ELR (cell line): ENCODE measurements at regions not wholly inside any gene's neighbourhood (a gene's known extent, or its start where the extent isn't known, plus 50 kb on each side); places are given as distances from the start of the nearest gene placed in this dataset.
A peak's percentile ranks its signal among the peaks of the same experiment; 100 is the strongest.
"Not testable (repeated sequence)": the region's sequence is repeated elsewhere in the genome, so short reads cannot be mapped to it uniquely, and the experiment has no call there.

Experiments
- DNase-seq: peaks from one replicate; pipeline ENCODE4 v3.0.0-alpha.2; 2015; ENCODE audit warnings: low read depth

GRCh38 chr1:47594627-47595026 is 156.8 kb downstream of the FOXD2 start:
- DNase-seq, result no peak

DNA sequence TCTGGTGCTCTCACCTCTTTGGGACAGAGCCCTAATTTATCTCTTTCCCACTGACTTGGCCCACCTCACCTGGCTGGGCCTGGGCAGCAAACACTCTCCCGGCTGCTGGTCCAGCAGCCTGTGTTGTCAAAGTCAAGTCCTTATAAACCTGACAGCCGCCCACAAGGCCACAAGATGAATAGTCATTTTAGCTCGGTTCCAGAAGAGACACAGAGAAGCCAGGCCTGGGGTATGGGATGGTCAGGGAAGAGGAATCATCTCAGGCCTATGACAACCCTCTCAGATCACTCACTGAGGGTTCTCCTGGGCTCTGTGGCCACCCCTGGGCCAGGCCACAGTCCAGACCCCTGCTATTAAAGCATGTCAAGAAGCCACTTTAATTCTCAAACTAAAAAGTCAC is 158.5 kb downstream of the FOXD2 start:
- DNase-seq, result no peak

DNA sequence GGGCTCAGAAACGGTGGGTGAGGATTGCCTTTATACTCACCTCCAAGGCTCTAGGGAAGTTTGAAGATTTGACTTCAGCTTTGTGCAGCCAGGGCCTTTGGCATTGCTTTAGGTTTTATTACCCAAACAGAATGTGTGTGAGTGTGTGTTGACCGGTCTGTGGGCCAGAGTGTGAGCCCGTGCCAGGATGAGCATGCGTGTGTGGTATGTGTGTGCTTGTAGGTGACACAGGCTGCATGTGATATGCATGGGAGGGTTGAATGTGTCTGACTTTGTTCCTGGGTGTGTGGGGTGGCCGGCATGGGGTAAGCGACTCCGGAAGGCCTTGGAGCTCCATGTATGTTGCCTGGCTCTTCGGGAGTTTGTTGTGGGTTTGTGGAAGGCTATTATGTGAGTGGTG is 160.5 kb downstream of the FOXD2 start:
- DNase-seq, result no peak

- DNase-seq, result no peak
Observed at GRCh38 chr1:47599777-47600176, 161.9 kb downstream of the FOXD2 start.

DNA sequence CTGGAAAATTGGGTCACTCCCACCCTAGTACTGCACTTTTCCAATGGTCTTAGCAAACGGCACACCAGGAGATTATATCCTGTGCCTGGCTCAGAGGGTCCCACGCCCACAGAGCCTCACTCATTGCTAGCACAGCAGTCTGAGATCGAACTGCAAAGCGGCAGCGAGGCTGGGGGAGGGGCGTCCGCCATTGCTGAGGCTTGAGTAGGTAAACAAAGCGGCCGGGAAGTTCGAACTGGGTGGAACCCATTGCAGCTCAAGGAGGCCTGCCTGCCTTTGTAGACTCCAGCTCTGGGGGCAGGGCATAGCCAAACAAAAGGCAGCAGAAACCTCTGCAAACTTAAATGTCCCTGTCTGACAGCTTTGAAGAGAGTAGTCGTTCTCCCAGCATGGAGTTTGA is 164.6 kb downstream of the FOXD2 start:
- not testable (repeated sequence) for DNase-seq

- DNase-seq, result not testable (repeated sequence)
Observed at GRCh38 chr1:47604869-47605268, 167.0 kb downstream of the FOXD2 start.

GRCh38 chr1:47608296-47608875 is 170.5 kb downstream of the FOXD2 start:
- DNase-seq, result no peak

DNA sequence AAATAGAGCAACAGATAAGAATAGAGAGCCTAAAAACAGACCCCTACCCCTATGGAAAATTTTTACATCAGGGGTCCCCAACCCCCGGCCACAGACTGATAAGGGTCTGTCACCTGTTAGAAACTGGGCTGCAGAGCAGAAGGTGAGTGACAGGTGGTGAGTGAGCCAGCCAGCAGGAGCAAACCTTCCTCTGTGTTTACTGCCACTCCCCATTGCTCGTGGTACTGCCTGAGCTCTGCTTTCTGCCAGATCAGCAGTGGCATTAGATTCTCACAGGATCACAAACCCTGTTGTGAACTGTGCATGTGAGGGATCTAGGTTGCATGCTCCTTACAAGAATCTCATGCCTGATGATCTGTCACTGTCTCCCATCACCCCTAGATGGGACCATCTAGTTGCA is 174.1 kb downstream of the FOXD2 start:
- DNase-seq, result no peak

DNA sequence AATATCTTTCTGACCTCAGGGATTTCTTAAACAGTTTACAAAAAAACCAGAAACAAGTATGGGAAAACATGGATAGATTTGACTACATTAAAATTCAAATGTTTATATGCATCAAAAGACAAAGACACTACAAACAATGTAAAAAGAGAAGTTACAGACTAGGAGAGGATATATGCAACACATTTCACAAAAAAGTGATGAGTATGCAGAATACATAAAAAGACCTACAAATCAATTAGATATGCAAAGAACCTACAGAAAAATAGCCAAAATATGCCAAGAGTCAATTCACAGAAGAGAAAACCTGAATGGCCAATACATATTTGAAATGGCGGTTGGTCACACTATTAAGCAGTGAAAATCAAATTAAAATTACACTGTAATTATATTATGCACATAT is 175.0 kb downstream of the FOXD2 start:
- no peak for DNase-seq

DNA sequence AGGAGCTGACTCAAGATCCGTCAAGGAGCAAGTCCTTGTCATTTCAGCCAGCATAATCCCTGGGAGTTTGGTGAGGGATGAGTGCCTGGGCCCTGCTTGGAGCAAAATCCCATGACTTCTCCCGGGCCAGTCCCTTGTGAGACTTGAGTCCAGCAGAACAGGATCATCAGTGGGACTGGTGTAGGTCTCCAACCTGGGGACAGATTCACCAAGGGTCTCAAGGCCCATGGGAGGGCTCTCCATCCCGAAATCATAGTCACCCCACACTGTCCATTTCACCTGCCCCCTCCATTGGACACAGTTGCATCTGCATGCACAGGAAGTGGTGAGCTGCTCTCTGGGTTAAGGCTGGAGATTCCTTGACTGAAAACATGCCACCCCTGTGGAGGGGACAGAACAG is 178.2 kb downstream of the FOXD2 start:
- no peak for DNase-seq

DNA sequence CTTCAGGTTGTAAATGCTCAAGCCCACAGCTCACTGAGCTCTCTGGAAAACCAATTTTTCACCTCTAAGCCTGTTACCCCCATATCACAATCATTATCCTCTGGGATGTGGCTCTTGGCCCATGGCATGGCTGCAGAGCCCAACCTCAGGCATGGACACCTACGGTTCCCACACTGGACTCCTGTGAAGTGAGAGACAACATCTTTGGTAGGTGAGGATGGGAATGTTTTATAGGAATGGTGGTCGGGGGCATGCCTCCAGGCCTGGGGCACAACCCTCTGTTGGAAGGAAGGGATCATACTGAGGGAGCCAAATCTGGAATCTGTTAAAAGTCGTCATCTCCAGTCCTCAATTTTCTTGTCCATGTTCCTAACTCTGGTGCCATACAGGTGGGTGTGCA is 179.1 kb downstream of the FOXD2 start:
- DNase-seq, result no peak

DNA sequence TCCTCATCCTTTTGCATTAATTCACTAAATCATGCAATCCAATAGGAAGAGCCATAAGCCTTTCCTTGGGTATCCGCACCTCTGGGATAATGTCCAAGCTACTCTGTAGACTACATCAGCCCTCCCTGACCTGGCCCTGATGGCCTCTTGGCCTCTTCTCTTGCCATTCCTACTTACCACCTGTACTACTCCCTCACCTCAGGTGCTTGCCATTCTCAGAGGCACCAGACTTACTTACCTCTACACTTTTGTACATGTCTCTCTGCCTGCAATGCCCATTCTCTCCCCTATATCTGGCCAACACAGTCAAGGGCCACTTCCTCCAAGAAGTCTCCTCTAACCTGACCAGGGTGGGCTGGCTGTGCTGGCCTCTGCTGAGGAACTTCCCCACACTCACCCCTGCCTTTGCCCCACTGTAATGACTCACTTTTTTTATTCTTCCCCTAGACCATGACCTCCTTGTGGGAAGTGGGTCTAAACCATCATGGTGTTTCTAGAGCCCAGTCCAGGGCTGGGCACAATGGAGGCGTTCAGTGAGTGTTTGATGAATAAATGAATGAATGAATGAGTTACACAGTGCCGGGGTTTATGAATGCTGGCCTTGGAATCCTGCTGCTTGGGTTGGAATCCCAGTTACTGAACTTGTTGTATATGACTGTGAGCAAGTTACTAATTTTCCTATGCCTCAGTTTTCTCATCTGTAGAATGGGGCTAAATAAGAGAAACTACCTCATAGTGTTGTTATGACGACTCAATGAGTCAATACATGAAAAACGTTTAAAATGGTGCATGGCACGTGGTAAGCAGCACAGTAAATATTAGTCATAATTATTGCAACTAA is 179.8 kb downstream of the FOXD2 start:
- DNase-seq, result peak; percentile 7

DNA sequence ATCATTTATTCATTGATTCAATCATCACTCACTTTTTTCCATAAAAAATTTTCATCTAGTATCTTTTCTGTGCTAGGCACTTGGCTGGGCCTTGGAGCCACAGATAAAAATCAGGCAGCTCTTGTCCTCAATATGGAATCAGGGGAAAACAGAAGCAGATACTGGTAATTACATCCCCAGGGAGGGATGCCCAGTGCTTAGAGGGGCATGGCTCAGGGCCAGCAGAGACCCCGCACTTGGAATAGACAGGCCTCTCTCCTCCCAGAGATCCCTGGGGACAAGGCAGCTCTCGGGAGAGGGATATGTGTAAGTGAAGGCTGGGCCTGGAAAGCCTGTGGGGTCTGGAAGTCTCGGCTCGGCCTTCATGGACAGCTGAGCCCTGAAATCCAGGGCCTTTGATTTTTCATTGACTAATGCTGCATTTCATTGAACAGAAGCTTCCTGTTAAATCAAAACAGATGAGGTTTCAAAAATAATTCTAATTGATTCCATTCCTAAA is 180.4 kb downstream of the FOXD2 start:
- no peak for DNase-seq

DNA sequence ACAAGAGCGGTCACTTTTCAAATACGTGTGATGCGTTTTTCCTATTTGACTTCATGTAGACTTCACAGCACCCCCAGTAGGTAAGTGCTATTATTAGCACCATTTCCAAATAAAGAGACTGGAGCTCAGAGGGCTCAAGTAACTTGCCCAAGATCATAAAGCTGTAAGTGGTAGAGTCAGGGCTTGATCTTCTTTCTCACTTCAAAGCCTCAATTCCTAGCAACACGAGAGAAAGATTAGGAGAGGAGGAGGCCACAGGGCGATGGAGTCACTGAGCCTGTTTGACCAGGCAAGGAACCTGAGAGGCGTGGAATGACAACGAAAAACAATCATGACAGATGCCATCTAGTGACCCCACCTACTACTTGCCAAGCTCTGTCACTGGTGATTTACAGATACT is 181.0 kb downstream of the FOXD2 start:
- no peak for DNase-seq

DNA sequence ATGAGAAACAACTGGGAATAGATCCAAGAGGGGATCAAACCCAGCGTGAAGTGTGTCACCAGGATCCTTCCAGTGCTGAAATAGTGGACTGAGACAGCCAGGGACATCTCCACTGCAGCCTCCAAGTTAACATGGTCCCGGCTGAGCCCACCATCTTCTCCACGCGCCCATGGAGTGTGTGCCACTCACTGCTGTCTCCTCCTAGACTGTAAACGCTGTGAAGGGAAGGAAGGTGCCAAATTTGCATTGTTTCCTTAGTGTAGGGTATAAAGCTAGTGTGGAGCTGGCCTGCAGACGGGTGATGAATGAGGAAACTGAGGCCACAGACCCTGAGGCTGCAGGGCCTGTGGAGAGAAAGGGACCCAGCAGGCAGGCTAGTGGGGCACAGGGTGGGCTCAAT is 183.6 kb downstream of the FOXD2 start:
- DNase-seq, result no peak

- DNase-seq, result no peak
Observed at GRCh38 chr1:47621977-47622376, 184.1 kb downstream of the FOXD2 start.

DNA sequence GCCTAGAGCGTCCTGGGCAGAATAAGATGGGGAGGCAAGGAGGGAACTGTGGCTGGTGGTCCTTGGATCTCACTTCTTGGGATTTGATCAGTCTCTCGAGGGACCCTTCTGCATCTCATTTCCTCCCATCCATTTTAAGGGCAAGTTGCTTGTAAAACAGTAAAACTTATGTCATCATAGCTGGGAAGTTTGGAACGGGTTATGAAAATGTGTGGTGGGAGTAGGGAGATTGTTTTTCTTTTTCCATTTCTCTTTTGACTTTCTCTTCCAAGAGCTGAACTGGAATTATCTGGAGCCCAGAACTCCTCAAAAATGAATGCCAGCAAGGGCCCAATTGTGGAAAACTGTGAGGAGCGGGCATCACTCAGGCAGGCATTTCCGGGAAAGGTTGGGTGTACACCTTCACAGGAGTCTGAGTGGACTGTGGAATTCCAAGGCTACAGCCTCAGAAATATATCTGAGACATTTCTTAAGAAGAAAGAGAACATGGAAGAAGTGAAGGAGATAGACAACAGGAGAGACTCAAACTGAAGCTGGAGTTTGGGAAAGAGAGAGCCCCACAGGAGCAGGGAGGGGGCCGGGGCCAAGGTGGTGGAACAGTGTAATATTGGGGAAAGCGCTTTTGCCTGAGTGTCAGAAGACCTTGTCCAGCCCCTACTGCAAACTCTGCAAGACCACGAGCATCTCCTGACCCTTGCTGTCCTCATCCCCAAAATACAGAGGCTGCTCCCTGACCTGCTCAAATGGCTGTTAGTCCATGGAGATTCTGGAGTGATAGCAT is 185.1 kb downstream of the FOXD2 start:
- no peak for DNase-seq

DNA sequence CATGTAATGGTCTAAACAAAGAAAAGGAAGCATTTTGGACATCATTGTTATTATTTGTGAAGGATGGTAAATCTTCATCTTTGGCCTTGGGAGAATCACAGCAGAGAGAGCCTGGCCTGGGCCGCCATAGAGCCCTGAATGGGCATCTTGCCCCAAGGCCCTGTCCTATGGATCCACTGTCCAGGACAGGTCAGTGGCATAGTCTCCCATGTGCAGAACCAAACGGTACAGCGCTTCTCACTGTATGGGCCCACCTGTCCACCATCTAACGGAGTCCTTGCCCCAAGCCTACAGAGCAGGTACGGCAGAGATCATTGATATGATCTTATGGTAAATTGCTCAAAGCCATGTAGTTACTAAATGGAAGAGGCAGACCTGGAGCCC is 185.7 kb downstream of the FOXD2 start:
- no peak for DNase-seq

DNA sequence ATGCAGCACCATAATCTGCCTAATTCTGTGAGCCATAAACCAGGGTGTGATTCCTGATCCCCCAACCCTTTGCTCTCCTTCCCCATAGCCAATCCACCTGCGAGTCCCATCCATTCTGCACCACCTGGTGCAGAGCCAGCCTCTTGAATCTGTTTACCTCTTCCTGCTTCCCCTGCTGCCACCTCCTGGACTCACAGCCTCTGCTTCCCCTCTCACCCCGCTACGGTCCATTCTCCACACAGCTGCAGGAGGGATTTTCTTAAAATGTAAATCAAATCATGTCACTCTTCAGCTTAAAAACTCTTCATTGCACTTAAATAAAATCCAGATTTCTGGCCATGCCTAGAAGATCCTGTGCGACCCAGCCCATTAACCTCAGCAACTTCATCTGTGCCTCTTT is 186.7 kb downstream of the FOXD2 start:
- DNase-seq, result peak; percentile 28

DNA sequence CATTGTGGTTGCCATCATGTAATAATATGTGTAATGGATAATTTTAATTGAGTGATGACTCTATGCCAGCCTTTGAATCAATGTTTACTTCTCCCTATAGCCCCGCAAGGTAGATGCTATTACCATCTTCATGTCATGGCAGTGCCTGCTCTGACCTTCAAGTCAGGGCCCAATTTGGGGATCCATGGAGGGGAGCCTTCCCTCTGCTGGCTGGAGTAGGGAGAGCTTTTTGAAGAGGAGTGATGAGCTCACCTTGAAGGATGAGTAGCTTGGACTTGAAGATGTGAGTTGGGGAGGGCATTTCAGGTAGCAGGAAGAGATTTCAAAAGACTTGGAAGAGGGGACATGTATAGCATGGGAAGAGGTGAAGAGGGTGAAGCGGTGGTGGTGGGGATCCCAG is 189.2 kb downstream of the FOXD2 start:
- no peak for DNase-seq

GRCh38 chr1:47627471-47628370 is 189.9 kb downstream of the FOXD2 start:
- no peak for DNase-seq

DNA sequence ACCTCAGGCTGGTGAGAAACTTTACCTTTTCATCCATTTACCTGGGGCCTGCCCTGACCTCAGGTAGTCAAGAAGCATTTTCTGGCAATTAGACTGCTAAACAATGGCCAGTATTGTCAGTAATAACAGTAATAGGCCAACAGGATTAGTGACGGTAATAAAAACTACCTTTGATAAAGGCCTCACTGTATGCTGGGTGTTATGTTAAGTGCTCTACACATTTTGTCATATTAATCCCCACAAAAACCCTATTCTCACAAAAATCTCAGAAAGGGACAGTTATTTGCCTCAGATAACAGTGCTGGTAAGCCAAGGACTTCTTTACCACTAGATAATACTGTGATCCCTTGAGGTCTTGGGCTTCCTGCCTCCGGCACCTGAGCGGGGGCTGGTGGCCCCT is 191.4 kb downstream of the FOXD2 start:
- DNase-seq, result no peak
